ENCODE measurements at regions not wholly inside any gene's neighbourhood (a gene's known extent, or its start where the extent isn't known, plus 50 kb on each side); places are given as distances from the start of the nearest gene placed in this dataset.
"Not testable (repeated sequence)": the region's sequence is repeated elsewhere in the genome, so short reads cannot be mapped to it uniquely, and the experiment has no call there.

DNA sequence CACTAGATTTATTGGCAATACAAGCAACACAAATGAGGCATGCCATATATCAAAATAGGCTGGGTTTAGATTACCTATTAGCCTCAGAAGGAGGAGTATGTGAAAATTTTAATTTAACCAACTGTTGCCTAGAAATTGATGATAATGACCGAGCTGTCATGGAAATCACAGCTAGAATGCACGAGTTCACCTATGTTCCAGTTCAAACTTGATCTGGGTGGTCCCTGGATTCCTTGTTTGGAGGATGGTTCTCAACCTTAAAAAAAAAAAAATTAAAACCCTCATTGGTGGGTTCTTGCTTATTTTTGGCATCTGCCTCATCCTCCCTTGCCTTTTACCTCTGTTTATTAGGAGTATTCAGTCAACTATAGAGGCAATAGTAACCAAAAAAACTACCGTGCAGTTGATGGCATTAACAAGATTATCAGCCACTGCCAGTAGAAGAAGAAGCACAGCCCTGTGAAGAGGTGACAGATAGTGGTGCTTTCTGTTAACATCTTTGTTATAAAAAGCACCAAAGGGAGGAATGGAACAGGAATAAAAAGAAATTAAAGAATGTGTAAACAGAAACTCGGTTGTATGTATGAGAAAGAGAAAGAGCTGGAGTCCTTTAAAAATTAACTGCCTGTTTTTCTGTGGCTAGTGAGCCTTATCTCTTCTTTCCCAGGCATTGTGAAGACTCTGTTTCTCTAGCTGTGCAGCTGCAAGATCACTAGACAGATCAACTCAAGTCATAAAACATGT, 106.4 kb downstream of the ZNF429 start:
- no peaks in the 10 kb centered on the region for H3K27me3 ChIP-seq
- H3K36me3 ChIP-seq: no peaks in the 10 kb centered on the region
- H3K4me1 ChIP-seq (ENCODE audit: control insufficient read depth in 1 of 2, insufficient read depth in 1 of 2, low read depth in 1 of 2, low read length in 1 of 2): no peaks in the 10 kb centered on the region
- TF ChIP-seq, protein P1, sequence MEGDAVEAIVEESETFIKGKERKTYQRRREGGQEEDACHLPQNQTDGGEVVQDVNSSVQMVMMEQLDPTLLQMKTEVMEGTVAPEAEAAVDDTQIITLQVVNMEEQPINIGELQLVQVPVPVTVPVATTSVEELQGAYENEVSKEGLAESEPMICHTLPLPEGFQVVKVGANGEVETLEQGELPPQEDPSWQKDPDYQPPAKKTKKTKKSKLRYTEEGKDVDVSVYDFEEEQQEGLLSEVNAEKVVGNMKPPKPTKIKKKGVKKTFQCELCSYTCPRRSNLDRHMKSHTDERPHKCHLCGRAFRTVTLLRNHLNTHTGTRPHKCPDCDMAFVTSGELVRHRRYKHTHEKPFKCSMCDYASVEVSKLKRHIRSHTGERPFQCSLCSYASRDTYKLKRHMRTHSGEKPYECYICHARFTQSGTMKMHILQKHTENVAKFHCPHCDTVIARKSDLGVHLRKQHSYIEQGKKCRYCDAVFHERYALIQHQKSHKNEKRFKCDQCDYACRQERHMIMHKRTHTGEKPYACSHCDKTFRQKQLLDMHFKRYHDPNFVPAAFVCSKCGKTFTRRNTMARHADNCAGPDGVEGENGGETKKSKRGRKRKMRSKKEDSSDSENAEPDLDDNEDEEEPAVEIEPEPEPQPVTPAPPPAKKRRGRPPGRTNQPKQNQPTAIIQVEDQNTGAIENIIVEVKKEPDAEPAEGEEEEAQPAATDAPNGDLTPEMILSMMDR (IDR thresholded peaks at IDR 0.05): no peak
- H3K9me3 ChIP-seq: no peaks in the 10 kb centered on the region
- no peak overlapping the region for H3K4me3 ChIP-seq (ENCODE audit: low read depth in 1 of 2, low read length in 1 of 2)
- no peak overlapping the region for H3K27ac ChIP-seq

DNA sequence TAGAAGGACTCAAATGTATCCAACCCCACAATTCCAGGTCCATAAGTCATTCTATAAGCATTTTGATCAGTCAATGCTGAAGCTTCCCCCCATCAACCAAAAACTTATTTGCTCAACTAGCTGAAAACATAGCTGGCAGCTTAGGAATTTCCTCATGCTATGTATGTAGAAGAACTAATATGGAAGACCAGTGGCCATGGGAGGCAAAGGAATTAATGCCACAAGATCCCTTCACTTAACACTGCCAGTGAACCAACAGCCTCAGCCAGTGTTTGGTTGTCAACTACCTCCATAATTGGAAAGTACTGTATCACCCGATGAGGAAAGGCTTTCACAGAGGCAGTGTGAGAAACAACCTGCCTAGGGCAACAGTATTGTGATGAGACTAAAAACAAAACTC, 105.4 kb downstream of the ZNF429 start:
- H3K9me3 ChIP-seq: no peaks in the 10 kb centered on the region
- H3K4me1 ChIP-seq (ENCODE audit: control insufficient read depth in 1 of 2, insufficient read depth in 1 of 2, low read depth in 1 of 2, low read length in 1 of 2): no peaks in the 10 kb centered on the region
- H3K27me3 ChIP-seq: no peaks in the 10 kb centered on the region
- no peaks in the 10 kb centered on the region for H3K36me3 ChIP-seq
- no peak overlapping the region for H3K4me3 ChIP-seq (ENCODE audit: low read depth in 1 of 2, low read length in 1 of 2)
- TF ChIP-seq, protein P1 (IDR thresholded peaks at IDR 0.05): no peak
- H3K27ac ChIP-seq: no peak overlapping the region

DNA sequence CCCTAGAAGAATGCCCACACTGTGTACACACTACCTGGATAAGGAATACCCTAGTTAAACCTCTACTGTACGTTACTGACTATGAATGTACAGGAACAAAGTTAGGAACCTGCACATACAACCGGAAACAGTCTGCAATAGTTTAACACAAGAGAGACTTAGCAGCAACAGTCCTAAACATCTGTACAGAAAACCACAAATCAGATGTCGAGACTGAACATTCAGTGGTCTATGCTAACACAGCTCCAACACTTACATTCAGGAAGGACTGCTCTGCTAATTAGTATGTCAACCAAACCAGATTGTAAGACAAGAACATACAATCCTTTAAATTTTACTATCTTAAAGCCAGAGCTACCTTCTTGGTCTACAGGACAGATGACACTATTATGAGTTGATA, 104.9 kb downstream of the ZNF429 start:
- no peaks in the 10 kb centered on the region for H3K27me3 ChIP-seq

DNA sequence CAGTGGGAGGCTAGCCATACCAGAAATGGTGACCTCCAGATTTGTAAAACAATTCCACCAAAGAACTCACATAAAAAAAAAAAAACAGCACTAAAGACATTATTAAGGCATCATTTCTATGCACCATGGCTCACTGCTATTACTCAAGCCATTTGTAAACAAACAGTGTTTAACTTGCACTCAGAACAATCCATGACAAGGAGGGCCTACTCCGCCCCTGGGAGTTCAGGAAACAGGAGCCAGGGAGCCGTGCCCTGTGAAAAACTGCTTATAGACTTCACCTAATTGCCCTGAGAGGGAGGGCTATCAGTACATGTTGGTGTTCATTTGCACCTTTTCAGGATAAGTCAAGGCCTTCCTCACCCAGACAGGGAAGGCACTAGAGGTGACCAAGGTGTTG, 103.2 kb downstream of the ZNF429 start:
- Histone ChIP-seq H3K4me1 (ENCODE audit: control insufficient read depth in 1 of 2, insufficient read depth in 1 of 2, low read depth in 1 of 2, low read length in 1 of 2) (peaks cover 12 to 17% of the 10 kb centered on the region in 2 experiments), H3K27ac (no peak overlapping the region), H3K4me3 (ENCODE audit: low read depth in 1 of 2, low read length in 1 of 2) (no peak overlapping the region), H3K27me3 (no peaks in the 10 kb centered on the region), H3K36me3 (no peaks in the 10 kb centered on the region), H3K9me3 (no peaks in the 10 kb centered on the region)
- TF ChIP-seq, protein P1 (IDR thresholded peaks at IDR 0.05): no peak

More for the DNA sequence above, 104.9 kb downstream of the ZNF429 start:
- H3K4me1 ChIP-seq (ENCODE audit: control insufficient read depth in 1 of 2, insufficient read depth in 1 of 2, low read depth in 1 of 2, low read length in 1 of 2): no peaks in the 10 kb centered on the region
- H3K9me3 ChIP-seq: no peaks in the 10 kb centered on the region
- no peak overlapping the region for H3K4me3 ChIP-seq (ENCODE audit: low read depth in 1 of 2, low read length in 1 of 2)
- H3K27ac ChIP-seq: no peak overlapping the region
- no peaks in the 10 kb centered on the region for H3K36me3 ChIP-seq
- TF ChIP-seq, protein P1 (IDR thresholded peaks at IDR 0.05): no peak

DNA sequence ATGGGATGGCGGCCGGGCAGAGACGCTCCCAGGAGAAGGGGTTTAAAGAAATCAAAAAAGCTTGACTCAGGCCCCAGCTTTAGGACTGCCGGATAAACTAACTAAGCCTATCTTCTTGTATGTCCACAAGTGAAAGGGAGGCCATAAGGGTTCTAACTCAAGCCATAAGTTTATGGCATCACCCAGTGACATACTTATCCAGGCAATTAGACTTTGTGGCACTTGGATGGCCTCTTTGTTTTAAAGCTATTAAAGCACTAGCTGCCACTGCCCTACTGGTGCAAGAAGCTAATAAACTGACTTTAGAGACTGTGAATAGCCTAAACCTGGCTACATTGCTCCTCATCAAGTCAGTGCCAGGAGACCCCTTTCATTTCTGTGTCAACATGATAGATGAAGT, 102.0 kb downstream of the ZNF429 start:
- no peaks in the 10 kb centered on the region for H3K27me3 ChIP-seq
- H3K9me3 ChIP-seq: no peaks in the 10 kb centered on the region
- no peaks in the 10 kb centered on the region for H3K36me3 ChIP-seq
- peaks cover 20 to 22% of the 10 kb centered on the region in 2 experiments for H3K4me1 ChIP-seq (ENCODE audit: control insufficient read depth in 1 of 2, insufficient read depth in 1 of 2, low read depth in 1 of 2, low read length in 1 of 2)
- TF ChIP-seq, protein P1 (IDR thresholded peaks at IDR 0.05): no peak
- no peak overlapping the region for H3K27ac ChIP-seq
- no peak overlapping the region for H3K4me3 ChIP-seq (ENCODE audit: low read depth in 1 of 2, low read length in 1 of 2)

DNA sequence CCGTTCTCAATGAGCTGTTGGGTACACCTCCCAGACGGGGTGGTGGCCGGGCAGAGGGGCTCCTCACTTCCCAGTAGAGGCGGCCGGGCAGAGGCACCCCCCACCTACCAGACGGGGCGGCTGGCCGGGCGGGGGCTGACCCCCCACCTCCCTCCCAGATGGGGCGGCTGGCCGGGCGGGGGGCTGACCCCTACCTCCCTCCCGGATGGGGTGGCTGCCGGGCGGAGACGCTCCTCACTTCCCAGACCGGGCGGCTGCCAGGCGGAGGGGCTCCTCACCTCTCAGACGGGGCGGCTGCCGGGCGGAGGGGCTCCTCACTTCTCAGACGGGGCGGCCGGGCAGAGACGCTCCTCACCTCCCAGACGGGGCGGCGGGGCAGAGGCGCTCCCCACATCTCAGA, 101.6 kb downstream of the ZNF429 start:
- H3K4me1 ChIP-seq (ENCODE audit: control insufficient read depth in 1 of 2, insufficient read depth in 1 of 2, low read depth in 1 of 2, low read length in 1 of 2): peaks cover 20 to 24% of the 10 kb centered on the region in 2 experiments
- H3K36me3 ChIP-seq; H3K27me3 ChIP-seq; H3K4me3 ChIP-seq (ENCODE audit: low read depth in 1 of 2, low read length in 1 of 2); H3K9me3 ChIP-seq; H3K27ac ChIP-seq: not testable (repeated sequence)

DNA sequence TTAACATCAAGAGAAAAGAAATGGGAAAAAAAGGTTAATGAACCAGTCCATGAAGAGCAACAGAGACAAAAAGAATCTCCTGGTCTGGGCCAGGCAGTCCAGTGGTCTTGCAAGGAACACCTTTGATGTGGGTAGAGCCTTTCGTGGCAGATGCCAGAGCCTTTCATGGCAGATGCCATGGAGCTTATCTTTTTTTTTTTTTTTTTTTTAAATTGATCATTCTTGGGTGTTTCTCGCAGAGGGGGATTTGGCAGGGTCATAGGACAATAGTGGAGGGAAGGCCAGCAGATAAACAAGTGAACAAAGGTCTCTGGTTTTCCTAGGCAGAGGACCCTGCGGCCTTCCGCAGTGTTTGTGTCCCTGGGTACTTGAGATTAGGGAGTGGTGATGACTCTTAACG, 100.9 kb downstream of the ZNF429 start:
- not testable (repeated sequence) for H3K36me3 ChIP-seq; H3K27me3 ChIP-seq; H3K9me3 ChIP-seq; H3K4me3 ChIP-seq (ENCODE audit: low read depth in 1 of 2, low read length in 1 of 2); H3K27ac ChIP-seq
- peaks cover 20 to 24% of the 10 kb centered on the region in 2 experiments for H3K4me1 ChIP-seq (ENCODE audit: control insufficient read depth in 1 of 2, insufficient read depth in 1 of 2, low read depth in 1 of 2, low read length in 1 of 2)
